NCI-H2029 (cell line): ENCODE measurements at regions not wholly inside any gene's neighbourhood (a gene's known extent, or its start where the extent isn't known, plus 50 kb on each side); places are given as distances from the start of the nearest gene placed in this dataset.

Experiments used
- DNase-seq: peaks from one replicate; lab custom pipeline; 2025; lab: John Stamatoyannopoulos, UW

- DNase-seq, result no peak
Measured at GRCh38 chr4:96543346-96543745, 703.5 kb downstream of the PDHA2 start.

GRCh38 chr4:96558466-96558865 is 718.6 kb downstream of the PDHA2 start:
- DNase-seq, result no peak

GRCh38 chr4:96566755-96567154 is 726.9 kb downstream of the PDHA2 start:
- DNase-seq, result no peak

GRCh38 chr4:96585304-96585703 is 745.4 kb downstream of the PDHA2 start:
- no peak for DNase-seq

GRCh38 chr4:96593422-96593821 is 753.5 kb downstream of the PDHA2 start:
- peak; percentile 39 for DNase-seq

GRCh38 chr4:96598465-96598864 is 758.6 kb downstream of the PDHA2 start:
- peak; percentile 34 for DNase-seq

- peak; percentile 71 for DNase-seq
Measured at GRCh38 chr4:96599752-96600151, 759.9 kb downstream of the PDHA2 start.

- DNase-seq, result peak; percentile 6
Measured at GRCh38 chr4:96602661-96603060, 762.8 kb downstream of the PDHA2 start.

- no peak for DNase-seq
Measured at GRCh38 chr4:96603641-96604040, 763.7 kb downstream of the PDHA2 start.

- no peak for DNase-seq
Measured at GRCh38 chr4:96606451-96606850, 766.6 kb downstream of the PDHA2 start.

- no peak for DNase-seq
Measured at GRCh38 chr4:96626023-96626422, 786.1 kb downstream of the PDHA2 start.

GRCh38 chr4:96630839-96631238 is 790.9 kb downstream of the PDHA2 start:
- DNase-seq, result no peak

- no peak for DNase-seq
Measured at GRCh38 chr4:96637971-96638412, 798.1 kb downstream of the PDHA2 start.

- no peak for DNase-seq
Measured at GRCh38 chr4:96639932-96640331, 800.0 kb downstream of the PDHA2 start.

GRCh38 chr4:96642490-96642889 is 802.6 kb downstream of the PDHA2 start:
- no peak for DNase-seq

GRCh38 chr4:96646146-96646545 is 806.3 kb downstream of the PDHA2 start:
- no peak for DNase-seq

- no peak for DNase-seq
Measured at GRCh38 chr4:96649536-96649935, 809.6 kb downstream of the PDHA2 start.

- DNase-seq, result no peak
Measured at GRCh38 chr4:96652158-96652557, 812.3 kb downstream of the PDHA2 start.

GRCh38 chr4:96652821-96653220 is 812.9 kb downstream of the PDHA2 start:
- no peak for DNase-seq

GRCh38 chr4:96654045-96654444 is 814.2 kb downstream of the PDHA2 start:
- no peak for DNase-seq

- DNase-seq, result no peak
Measured at GRCh38 chr4:96670381-96670780, 830.5 kb downstream of the PDHA2 start.

GRCh38 chr4:96675416-96675815 is 835.5 kb downstream of the PDHA2 start:
- no peak for DNase-seq

- DNase-seq, result no peak
Measured at GRCh38 chr4:96675896-96676295, 836.0 kb downstream of the PDHA2 start.

- no peak for DNase-seq
Measured at GRCh38 chr4:96676754-96677435, 837.0 kb downstream of the PDHA2 start.
